Ovary (tissue), 3 donors: ENCODE measurements at regions not wholly inside any gene's neighbourhood (a gene's known extent, or its start where the extent isn't known, plus 50 kb on each side); places are given as distances from the start of the nearest gene placed in this dataset.

Experiments
- EP300 ChIP-seq: sonication (generic); formaldehyde crosslinking; IDR thresholded peaks from one replicate; pipeline ENCODE4 v1.6.1; 2017; ENCODE audit warnings: antibody characterized with exemption
- POLR2A ChIP-seq: fragments of 450-650 bp; IDR thresholded peaks from one replicate; pipeline ENCODE4 v1.6.1; 2017; ENCODE audit warnings: antibody characterized with exemption, mild to moderate bottlenecking, moderate library complexity
- TF ChIP-seq, protein P1 (sequence below), 3 donors: fragments of 450-650 bp in 2 of 3; fragments of 200-600 bp in 1 of 3; IDR thresholded peaks; one replicate each; pipeline versions ENCODE4 v1.5.1 to v1.8.0; 2016 to 2022; ENCODE audit warnings: antibody characterized with exemption in 3 of 3, mild to moderate bottlenecking in 1 of 3
- donor health status: DM: no; HTN: no; CAD: no.

DNA sequence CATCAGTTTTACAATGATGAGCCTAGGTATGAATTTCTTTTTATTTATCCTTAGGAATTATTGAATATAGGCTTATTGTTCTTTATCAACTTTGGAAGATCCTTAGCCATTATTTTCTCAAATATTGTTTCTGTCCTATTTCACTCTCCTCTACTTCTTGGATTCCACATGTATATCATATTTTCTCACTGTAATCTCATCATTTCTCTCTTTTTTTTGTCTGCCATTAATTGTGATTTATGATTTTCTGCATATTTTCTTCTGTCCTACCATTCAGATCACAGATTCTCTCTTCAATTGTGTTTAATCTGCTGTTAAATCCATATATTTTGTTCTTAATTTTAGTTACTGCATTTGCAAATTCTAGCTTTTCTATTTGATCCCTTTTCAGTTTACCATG lies 139.8 kb downstream of the ARRDC3 start:
- TF ChIP-seq POLR2A (no peak), EP300 (no peak)
- TF ChIP-seq, protein P1, sequence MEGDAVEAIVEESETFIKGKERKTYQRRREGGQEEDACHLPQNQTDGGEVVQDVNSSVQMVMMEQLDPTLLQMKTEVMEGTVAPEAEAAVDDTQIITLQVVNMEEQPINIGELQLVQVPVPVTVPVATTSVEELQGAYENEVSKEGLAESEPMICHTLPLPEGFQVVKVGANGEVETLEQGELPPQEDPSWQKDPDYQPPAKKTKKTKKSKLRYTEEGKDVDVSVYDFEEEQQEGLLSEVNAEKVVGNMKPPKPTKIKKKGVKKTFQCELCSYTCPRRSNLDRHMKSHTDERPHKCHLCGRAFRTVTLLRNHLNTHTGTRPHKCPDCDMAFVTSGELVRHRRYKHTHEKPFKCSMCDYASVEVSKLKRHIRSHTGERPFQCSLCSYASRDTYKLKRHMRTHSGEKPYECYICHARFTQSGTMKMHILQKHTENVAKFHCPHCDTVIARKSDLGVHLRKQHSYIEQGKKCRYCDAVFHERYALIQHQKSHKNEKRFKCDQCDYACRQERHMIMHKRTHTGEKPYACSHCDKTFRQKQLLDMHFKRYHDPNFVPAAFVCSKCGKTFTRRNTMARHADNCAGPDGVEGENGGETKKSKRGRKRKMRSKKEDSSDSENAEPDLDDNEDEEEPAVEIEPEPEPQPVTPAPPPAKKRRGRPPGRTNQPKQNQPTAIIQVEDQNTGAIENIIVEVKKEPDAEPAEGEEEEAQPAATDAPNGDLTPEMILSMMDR (IDR thresholded peaks at IDR 0.05): no peak
